HepG2 (cell line): ENCODE measurements at regions not wholly inside any gene's neighbourhood (a gene's known extent, or its start where the extent isn't known, plus 50 kb on each side); places are given as distances from the start of the nearest gene placed in this dataset.

Experiments
- FOSL1 ChIP-seq: sonication (generic); formaldehyde crosslinking; IDR thresholded peaks from 2 replicates; pipeline ENCODE4 v1.9.0; 2021; ENCODE audit warnings: missing genetic modification reagents, borderline replicate concordance
- HIVEP1 ChIP-seq: sonication (generic); formaldehyde crosslinking; IDR thresholded peaks from 2 replicates; pipeline ENCODE4 v1.4.0; 2020; ENCODE audit warnings: mild to moderate bottlenecking, missing genetic modification reagents
- MIER3 ChIP-seq: IDR thresholded peaks from 2 replicates; pipeline ENCODE4 v1.6.1; 2016; ENCODE audit warnings: missing compliant biosample characterization, borderline replicate concordance
- RAD21 ChIP-seq: fragments of 450-650 bp; formaldehyde crosslinking; IDR thresholded peaks from 2 replicates; pipeline ENCODE4 v1.5.0; 2020; ENCODE audit warnings: mild to moderate bottlenecking
- ZNF530 ChIP-seq: sonication (generic); formaldehyde crosslinking; IDR thresholded peaks from 2 replicates; pipeline ENCODE4 v1.5.0; 2020; ENCODE audit warnings: low read depth, mild to moderate bottlenecking, missing genetic modification reagents
- ZNF749 ChIP-seq: sonication (generic); formaldehyde crosslinking; IDR thresholded peaks from 2 replicates; pipeline ENCODE4 v1.8.0; 2022; ENCODE audit warnings: mild to moderate bottlenecking, missing genetic modification reagents, moderate library complexity, borderline replicate concordance
- TF ChIP-seq, protein P1 (sequence below): sonication (generic); formaldehyde crosslinking; IDR thresholded peaks from 2 replicates; pipeline ENCODE4 v1.5.0; 2020; ENCODE audit warnings: mild to moderate bottlenecking, missing genetic modification reagents, moderate library complexity

DNA sequence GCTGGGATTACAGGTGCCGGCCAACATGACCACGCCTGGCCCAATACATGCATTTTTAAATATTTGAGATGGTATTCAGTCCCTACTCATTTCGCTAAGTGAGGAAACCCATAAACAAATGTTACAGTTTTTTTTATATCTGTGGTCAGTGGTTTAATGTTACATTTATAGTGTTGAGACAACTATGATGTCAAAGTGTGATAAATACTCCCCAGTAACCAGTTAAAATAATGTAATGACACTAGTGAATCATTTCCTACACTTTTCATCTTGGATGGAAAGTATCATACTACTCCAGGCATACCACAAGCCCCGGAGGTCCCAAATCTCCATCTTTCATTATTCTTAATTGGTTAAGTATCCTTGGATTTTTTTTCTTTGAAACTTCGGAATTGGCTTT, 87.5 kb upstream of the KIF26B start:
- TF ChIP-seq FOSL1 (CRISPR knock-in tag) (no peak), MIER3 (no peak), HIVEP1 (CRISPR knock-in tag) (no peak), ZNF749 (CRISPR knock-in tag) (no peak), RAD21 (CRISPR knock-in tag) (no peak), ZNF530 (CRISPR knock-in tag) (no peak)
- TF ChIP-seq, protein P1, sequence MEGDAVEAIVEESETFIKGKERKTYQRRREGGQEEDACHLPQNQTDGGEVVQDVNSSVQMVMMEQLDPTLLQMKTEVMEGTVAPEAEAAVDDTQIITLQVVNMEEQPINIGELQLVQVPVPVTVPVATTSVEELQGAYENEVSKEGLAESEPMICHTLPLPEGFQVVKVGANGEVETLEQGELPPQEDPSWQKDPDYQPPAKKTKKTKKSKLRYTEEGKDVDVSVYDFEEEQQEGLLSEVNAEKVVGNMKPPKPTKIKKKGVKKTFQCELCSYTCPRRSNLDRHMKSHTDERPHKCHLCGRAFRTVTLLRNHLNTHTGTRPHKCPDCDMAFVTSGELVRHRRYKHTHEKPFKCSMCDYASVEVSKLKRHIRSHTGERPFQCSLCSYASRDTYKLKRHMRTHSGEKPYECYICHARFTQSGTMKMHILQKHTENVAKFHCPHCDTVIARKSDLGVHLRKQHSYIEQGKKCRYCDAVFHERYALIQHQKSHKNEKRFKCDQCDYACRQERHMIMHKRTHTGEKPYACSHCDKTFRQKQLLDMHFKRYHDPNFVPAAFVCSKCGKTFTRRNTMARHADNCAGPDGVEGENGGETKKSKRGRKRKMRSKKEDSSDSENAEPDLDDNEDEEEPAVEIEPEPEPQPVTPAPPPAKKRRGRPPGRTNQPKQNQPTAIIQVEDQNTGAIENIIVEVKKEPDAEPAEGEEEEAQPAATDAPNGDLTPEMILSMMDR, result no peak
